DOHH2 (cell line): ENCODE measurements at regions not wholly inside any gene's neighbourhood (a gene's known extent, or its start where the extent isn't known, plus 50 kb on each side); places are given as distances from the start of the nearest gene placed in this dataset.
A peak's percentile ranks its signal among the peaks of the same experiment; 100 is the strongest.

Source experiments
- H3F3A ChIP-seq: fragments of 200-600 bp; sonication (generic), shearing (Covaris generic); 2 replicates; pipeline ENCODE4 v1.6.0; 2016; ENCODE audit warnings: antibody characterized with exemption, mild to moderate bottlenecking; ENCODE audit not compliant: control insufficient read depth, insufficient read depth
- H3K27ac ChIP-seq: fragments of 200-600 bp; sonication (generic); 2 replicates; pipeline ENCODE4 v1.5.1; 2014; ENCODE audit warnings: low read depth, mild to moderate bottlenecking, low read length, moderate library complexity
- H3K27me3 ChIP-seq: fragments of 200-600 bp; sonication (generic); 2 replicates; pipeline ENCODE4 v1.6.1; 2014; ENCODE audit warnings: mild to moderate bottlenecking, low read length, mixed read lengths; ENCODE audit not compliant: control insufficient read depth
- H3K36me3 ChIP-seq: fragments of 200-600 bp; sonication (generic); 2 replicates; pipeline ENCODE4 v1.6.1; 2014; ENCODE audit warnings: mild to moderate bottlenecking, low read length, moderate library complexity, mixed read lengths; ENCODE audit not compliant: control insufficient read depth
- H3K4me1 ChIP-seq: fragments of 200-600 bp; sonication (generic); 2 replicates; pipeline ENCODE4 v1.6.1; 2014; ENCODE audit warnings: mild to moderate bottlenecking, low read length, mixed read lengths; ENCODE audit not compliant: control insufficient read depth
- H3K4me2 ChIP-seq: fragments of 200-600 bp; sonication (generic); 2 replicates; pipeline ENCODE4 v1.6.0; 2014; ENCODE audit warnings: mild to moderate bottlenecking, low read length, moderate library complexity
- H3K4me3 ChIP-seq: fragments of 200-600 bp; sonication (generic); 2 replicates; pipeline ENCODE4 v1.5.1; 2014; ENCODE audit warnings: mild to moderate bottlenecking, low read length, mixed read lengths
- H3K79me2 ChIP-seq: fragments of 200-600 bp; sonication (generic); 2 replicates; pipeline ENCODE4 v1.6.1; 2014; ENCODE audit warnings: mild to moderate bottlenecking, low read length, mixed read lengths; ENCODE audit not compliant: control insufficient read depth
- H3K9me2 ChIP-seq: fragments of 200-600 bp; sonication (generic); replicated peaks from 2 replicates; pipeline ENCODE4 v1.6.1; 2014; ENCODE audit warnings: mild to moderate bottlenecking, low read length, mixed read lengths; ENCODE audit not compliant: control insufficient read depth
- H3K9me3 ChIP-seq: fragments of 200-600 bp; sonication (generic); 2 replicates; pipeline ENCODE4 v1.6.1; 2014; ENCODE audit warnings: antibody characterized with exemption, low read length, mixed read lengths; ENCODE audit not compliant: control insufficient read depth, insufficient read depth
- H4K20me1 ChIP-seq: fragments of 200-600 bp; sonication (generic); 2 replicates; pipeline ENCODE4 v1.6.0; 2014; ENCODE audit warnings: low read depth, mild to moderate bottlenecking, antibody characterized with exemption, low read length, moderate library complexity; ENCODE audit not compliant: control insufficient read depth, insufficient read depth
- CTCF ChIP-seq: fragments of 200-600 bp; sonication (generic); IDR thresholded peaks from one replicate; pipeline ENCODE4 v1.5.1; 2014; ENCODE audit warnings: antibody characterized with exemption, mild to moderate bottlenecking, low read depth, low read length; ENCODE audit not compliant: poor library complexity, severe bottlenecking
- EZH2phosphoT487 ChIP-seq: fragments of 200-600 bp; sonication (generic); IDR thresholded peaks from 2 replicates; pipeline ENCODE4 v1.6.1; 2017; ENCODE audit warnings: borderline replicate concordance, mild to moderate bottlenecking, antibody characterized with exemption, low read length, moderate library complexity, mixed read lengths

GRCh38 chr4:104848597-104849225 lies 298.0 kb upstream of the TET2 start:
- Histone ChIP-seq H3F3A (no peaks in the 10 kb centered on the region), H3K4me3 (no peak overlapping the region), H3K36me3 (no peaks in the 10 kb centered on the region), H3K79me2 (no peaks in the 10 kb centered on the region), H3K27ac (no peak overlapping the region), H4K20me1 (no peaks in the 10 kb centered on the region), H3K4me1 (no peaks in the 10 kb centered on the region), H3K4me2 (no peak overlapping the region), H3K9me2 (no peaks in the 10 kb centered on the region), H3K27me3 (no peaks in the 10 kb centered on the region), H3K9me3 (no peaks in the 10 kb centered on the region)
- TF ChIP-seq EZH2phosphoT487 (no peak), CTCF (no peak)

GRCh38 chr4:104859601-104860237 lies 287.0 kb upstream of the TET2 start:
- no peak overlapping the region for H3K4me2 ChIP-seq
- no peak overlapping the region for H3K27ac ChIP-seq

GRCh38 chr4:104860238-104861123 lies 286.2 kb upstream of the TET2 start:
- H3K9me3 ChIP-seq: no peaks in the 10 kb centered on the region
- no peak overlapping the region for H3K4me3 ChIP-seq
- H4K20me1 ChIP-seq: no peaks in the 10 kb centered on the region
- H3K4me1 ChIP-seq: no peaks in the 10 kb centered on the region
- no peaks in the 10 kb centered on the region for H3K9me2 ChIP-seq
- no peaks in the 10 kb centered on the region for H3F3A ChIP-seq
- no peaks in the 10 kb centered on the region for H3K79me2 ChIP-seq
- TF ChIP-seq EZH2phosphoT487: no peak
- peak; percentile 84 for TF ChIP-seq CTCF
- no peaks in the 10 kb centered on the region for H3K36me3 ChIP-seq
- no peaks in the 10 kb centered on the region for H3K27me3 ChIP-seq
- no peak overlapping the region for H3K4me2 ChIP-seq
- no peak overlapping the region for H3K27ac ChIP-seq

More at GRCh38 chr4:104859601-104860237, 287.0 kb upstream of the TET2 start:
- Histone ChIP-seq H3F3A (no peaks in the 10 kb centered on the region), H3K36me3 (no peaks in the 10 kb centered on the region), H3K9me2 (no peaks in the 10 kb centered on the region), H4K20me1 (no peaks in the 10 kb centered on the region), H3K4me1 (no peaks in the 10 kb centered on the region), H3K27me3 (no peaks in the 10 kb centered on the region), H3K4me3 (no peak overlapping the region), H3K9me3 (no peaks in the 10 kb centered on the region), H3K79me2 (no peaks in the 10 kb centered on the region)
- TF ChIP-seq EZH2phosphoT487: no peak
- TF ChIP-seq CTCF: no peak
